OCI-LY1 (cell line): ENCODE measurements at regions not wholly inside any gene's neighbourhood (a gene's known extent, or its start where the extent isn't known, plus 50 kb on each side); places are given as distances from the start of the nearest gene placed in this dataset.

Experiments used
- H2AFZ ChIP-seq: fragments of 200-600 bp; sonication (generic), shearing (Covaris generic); 2 replicates; pipeline ENCODE4 v1.6.0; 2014; ENCODE audit warnings: antibody characterized with exemption, mild to moderate bottlenecking, low read length
- H3F3A ChIP-seq: fragments of 200-600 bp; sonication (generic), shearing (Covaris generic); 2 replicates; pipeline ENCODE4 v1.6.0; 2014; ENCODE audit warnings: mild to moderate bottlenecking, antibody characterized with exemption, low read length, moderate library complexity; ENCODE audit not compliant: insufficient read depth
- H3K27ac ChIP-seq: fragments of 200-600 bp; sonication (generic); 2 replicates; pipeline ENCODE4 v1.5.1; 2014; ENCODE audit warnings: low read length, mixed run types, mild to moderate bottlenecking, low read depth; ENCODE audit not compliant: poor library complexity, severe bottlenecking
- H3K27me3 ChIP-seq: fragments of 200-600 bp; sonication (generic); 2 replicates; pipeline ENCODE4 v1.6.0; 2014; ENCODE audit warnings: antibody characterized with exemption, mild to moderate bottlenecking, low read length, moderate library complexity; ENCODE audit not compliant: insufficient read depth
- H3K36me3 ChIP-seq: fragments of 200-600 bp; sonication (generic); 2 replicates; pipeline ENCODE4 v1.6.1; 2014; ENCODE audit warnings: mild to moderate bottlenecking, antibody characterized with exemption, low read length, moderate library complexity, mixed read lengths; ENCODE audit not compliant: insufficient read depth
- H3K4me1 ChIP-seq: fragments of 200-600 bp; sonication (generic); 2 replicates; pipeline ENCODE4 v1.5.1; 2014; ENCODE audit warnings: mild to moderate bottlenecking, low read length, moderate library complexity; ENCODE audit not compliant: insufficient read depth, severe bottlenecking
- H3K4me2 ChIP-seq: fragments of 200-600 bp; sonication (generic), shearing (Covaris generic); 2 replicates; pipeline ENCODE4 v1.6.1; 2014; ENCODE audit warnings: low read length
- H3K4me3 ChIP-seq: fragments of 200-600 bp; sonication (generic); 2 replicates; pipeline ENCODE4 v1.5.1; 2014; ENCODE audit warnings: low read length, low read depth, mild to moderate bottlenecking, mixed read lengths; ENCODE audit not compliant: poor library complexity, severe bottlenecking
- H3K79me2 ChIP-seq: fragments of 200-600 bp; shearing (Covaris generic); 2 replicates; pipeline ENCODE4 v1.6.1; 2016; ENCODE audit warnings: mixed run types, low read length, mixed read lengths; ENCODE audit not compliant: insufficient read depth
- H3K9ac ChIP-seq: fragments of 200-600 bp; sonication (generic), shearing (Covaris generic); 2 replicates; pipeline ENCODE4 v1.6.1; 2014; ENCODE audit warnings: mild to moderate bottlenecking, low read length, mixed read lengths
- H3K9me2 ChIP-seq: fragments of 200-600 bp; sonication (generic), shearing (Covaris generic); 2 replicates; pipeline ENCODE4 v1.6.1; 2014; ENCODE audit warnings: low read depth, mild to moderate bottlenecking, low read length, mixed read lengths
- H3K9me3 ChIP-seq: fragments of 200-600 bp; shearing (Covaris generic); 2 replicates; pipeline ENCODE4 v1.6.1; 2014; ENCODE audit warnings: low read length, mixed read lengths
- H4K20me1 ChIP-seq: fragments of 200-600 bp; sonication (generic), shearing (Covaris generic); 2 replicates; pipeline ENCODE4 v1.6.0; 2016; ENCODE audit warnings: mild to moderate bottlenecking, low read length; ENCODE audit not compliant: insufficient read depth
- CTCF ChIP-seq: fragments of 200-600 bp; sonication (generic), shearing (Covaris generic); IDR thresholded peaks from 2 replicates; pipeline ENCODE4 v1.5.1; 2017; ENCODE audit warnings: mild to moderate bottlenecking, antibody characterized with exemption, low read length, moderate library complexity, mixed read lengths
- EZH2 ChIP-seq: fragments of 200-600 bp; sonication (generic), shearing (Covaris generic); IDR thresholded peaks from 2 replicates; pipeline ENCODE4 v1.8.0; 2017; ENCODE audit warnings: borderline replicate concordance, mixed run types, mild to moderate bottlenecking, antibody characterized with exemption, low read length, moderate library complexity, mixed read lengths

GRCh38 chr6:9924971-9925370, 489.9 kb downstream of the TFAP2A start:
- H3K4me3 ChIP-seq, result no peak overlapping the region
- H3K9ac ChIP-seq, result no peak overlapping the region
- no peak for TF ChIP-seq EZH2
- TF ChIP-seq CTCF, result no peak
- H3K27me3 ChIP-seq, result no peaks in the 10 kb centered on the region
- H3K79me2 ChIP-seq, result no peaks in the 10 kb centered on the region
- H3K9me3 ChIP-seq, result no peaks in the 10 kb centered on the region
- no peaks in the 10 kb centered on the region for H3K36me3 ChIP-seq
- H4K20me1 ChIP-seq, result no peaks in the 10 kb centered on the region
- H3F3A ChIP-seq, result no peaks in the 10 kb centered on the region
- H3K4me1 ChIP-seq, result no peaks in the 10 kb centered on the region
- H3K4me2 ChIP-seq, result no peak overlapping the region
- H3K9me2 ChIP-seq, result no peaks in the 10 kb centered on the region
- H2AFZ ChIP-seq, result no peak overlapping the region
- H3K27ac ChIP-seq, result no peak overlapping the region

GRCh38 chr6:9921366-9921765, 493.5 kb downstream of the TFAP2A start:
- Histone ChIP-seq H3K79me2 (no peaks in the 10 kb centered on the region), H3K9me3 (no peaks in the 10 kb centered on the region), H4K20me1 (no peaks in the 10 kb centered on the region), H3K9me2 (no peaks in the 10 kb centered on the region), H3K9ac (no peak overlapping the region), H3K4me3 (no peak overlapping the region), H3K36me3 (no peaks in the 10 kb centered on the region), H2AFZ (no peak overlapping the region), H3K4me1 (no peaks in the 10 kb centered on the region), H3K4me2 (no peak overlapping the region), H3F3A (no peaks in the 10 kb centered on the region), H3K27ac (no peak overlapping the region), H3K27me3 (no peaks in the 10 kb centered on the region)
- no peak for TF ChIP-seq EZH2
- TF ChIP-seq CTCF, result no peak

- H4K20me1 ChIP-seq, result no peaks in the 10 kb centered on the region
- H3K9me2 ChIP-seq, result no peaks in the 10 kb centered on the region
- no peaks in the 10 kb centered on the region for H3K79me2 ChIP-seq
- H2AFZ ChIP-seq, result no peak overlapping the region
- no peak overlapping the region for H3K9ac ChIP-seq
- H3F3A ChIP-seq, result no peaks in the 10 kb centered on the region
- H3K27me3 ChIP-seq, result no peaks in the 10 kb centered on the region
- no peaks in the 10 kb centered on the region for H3K4me1 ChIP-seq
- no peaks in the 10 kb centered on the region for H3K9me3 ChIP-seq
- no peak overlapping the region for H3K27ac ChIP-seq
- TF ChIP-seq CTCF (no peak), EZH2 (no peak)
- no peak overlapping the region for H3K4me2 ChIP-seq
- H3K4me3 ChIP-seq, result no peak overlapping the region
- H3K36me3 ChIP-seq, result no peaks in the 10 kb centered on the region
Measured at GRCh38 chr6:9914951-9915350, 499.9 kb downstream of the TFAP2A start.
